Activated naive CD4-positive, alpha-beta T cell treated with anti-CD3 and anti-CD28 coated beads, Interleukin-2, amount 10 ng/mL, durations not matched to agents 7 days and 5 days (primary cell): ENCODE measurements at regions not wholly inside any gene's neighbourhood (a gene's known extent, or its start where the extent isn't known, plus 50 kb on each side); places are given as distances from the start of the nearest gene placed in this dataset.

ENCODE experiments used
- CTCF ChIA-PET: fragments of 350-600 bp; sonication (Branson Sonifier 250); formaldehyde crosslinking; loops from one replicate; lab custom pipeline; 2021; ENCODE audit warnings: antibody characterized with exemption; lab: Charles Lee
- DNase-seq: peaks from one replicate; pipeline ENCODE4 v3.0.0-alpha.2; 2020
- H3K27ac Mint-ChIP-seq: one replicate; pipeline ENCODE4 v1.8.0; 2021; ENCODE audit warnings: mild to moderate bottlenecking, moderate library complexity, mixed read lengths
- H3K27me3 Mint-ChIP-seq: one replicate; pipeline ENCODE4 v1.8.0; 2021; ENCODE audit warnings: mild to moderate bottlenecking, mixed read lengths
- H3K36me3 Mint-ChIP-seq: one replicate; pipeline ENCODE4 v1.8.0; 2021; ENCODE audit warnings: mixed read lengths
- H3K4me1 Mint-ChIP-seq: one replicate; pipeline ENCODE4 v1.8.0; 2021; ENCODE audit warnings: mixed read lengths
- H3K4me3 Mint-ChIP-seq: one replicate; pipeline ENCODE4 v1.8.0; 2021; ENCODE audit warnings: mild to moderate bottlenecking, moderate library complexity, mixed read lengths
- H3K9me3 Mint-ChIP-seq: one replicate; pipeline ENCODE4 v1.8.0; 2021; ENCODE audit warnings: mixed read lengths

- Mint-ChIP-seq H3K4me1 (no peaks in the 10 kb centered on the region), H3K27ac (no peak overlapping the region), H3K9me3 (no peaks in the 10 kb centered on the region), H3K4me3 (no peak overlapping the region), H3K27me3 (no peaks in the 10 kb centered on the region), H3K36me3 (no peaks in the 10 kb centered on the region)
- no peak for DNase-seq
- CTCF ChIA-PET, result no interaction called here
Measured at GRCh38 chr4:123846092-123846491, 449.5 kb downstream of the SPRY1 start.

GRCh38 chr4:123846561-123846960 lies 450.0 kb downstream of the SPRY1 start:
- H3K9me3 Mint-ChIP-seq, result no peaks in the 10 kb centered on the region
- H3K4me1 Mint-ChIP-seq, result no peaks in the 10 kb centered on the region
- DNase-seq, result no peak
- no peaks in the 10 kb centered on the region for H3K36me3 Mint-ChIP-seq
- CTCF ChIA-PET, result no interaction called here
- no peaks in the 10 kb centered on the region for H3K27me3 Mint-ChIP-seq
- no peak overlapping the region for H3K4me3 Mint-ChIP-seq
- H3K27ac Mint-ChIP-seq, result no peak overlapping the region

- CTCF ChIA-PET, result no interaction called here
- DNase-seq, result no peak
- Mint-ChIP-seq H3K9me3 (no peaks in the 10 kb centered on the region), H3K27ac (no peak overlapping the region), H3K27me3 (no peaks in the 10 kb centered on the region), H3K36me3 (no peaks in the 10 kb centered on the region), H3K4me1 (no peaks in the 10 kb centered on the region), H3K4me3 (no peak overlapping the region)
Measured at GRCh38 chr4:123848606-123849005, 452.0 kb downstream of the SPRY1 start.

- Mint-ChIP-seq H3K27me3 (no peaks in the 10 kb centered on the region), H3K4me3 (no peak overlapping the region), H3K4me1 (no peaks in the 10 kb centered on the region), H3K27ac (peak overlapping the region; percentile 33), H3K9me3 (no peaks in the 10 kb centered on the region), H3K36me3 (no peaks in the 10 kb centered on the region)
- DNase-seq, result no peak
- CTCF ChIA-PET, result no interaction called here
Measured at GRCh38 chr4:123849495-123849894, 452.9 kb downstream of the SPRY1 start.

GRCh38 chr4:123851521-123851920 lies 454.9 kb downstream of the SPRY1 start:
- no peaks in the 10 kb centered on the region for H3K4me1 Mint-ChIP-seq
- CTCF ChIA-PET, result no interaction called here
- H3K9me3 Mint-ChIP-seq, result no peaks in the 10 kb centered on the region
- no peaks in the 10 kb centered on the region for H3K36me3 Mint-ChIP-seq
- no peak for DNase-seq
- no peak overlapping the region for H3K27ac Mint-ChIP-seq
- H3K27me3 Mint-ChIP-seq, result no peaks in the 10 kb centered on the region
- no peak overlapping the region for H3K4me3 Mint-ChIP-seq

GRCh38 chr4:123853651-123854050 lies 457.1 kb downstream of the SPRY1 start:
- CTCF ChIA-PET, result no interaction called here
- no peaks in the 10 kb centered on the region for H3K9me3 Mint-ChIP-seq
- DNase-seq, result no peak
- no peak overlapping the region for H3K4me3 Mint-ChIP-seq
- H3K27ac Mint-ChIP-seq, result no peak overlapping the region
- H3K27me3 Mint-ChIP-seq, result no peaks in the 10 kb centered on the region
- no peaks in the 10 kb centered on the region for H3K4me1 Mint-ChIP-seq
- no peaks in the 10 kb centered on the region for H3K36me3 Mint-ChIP-seq

GRCh38 chr4:123856689-123857545 lies 460.3 kb downstream of the SPRY1 start:
- Mint-ChIP-seq H3K4me1 (no peaks in the 10 kb centered on the region), H3K9me3 (no peaks in the 10 kb centered on the region), H3K4me3 (no peak overlapping the region), H3K27me3 (no peaks in the 10 kb centered on the region), H3K36me3 (no peaks in the 10 kb centered on the region), H3K27ac (no peak overlapping the region)
- no peak for DNase-seq
- CTCF ChIA-PET, result no interaction called here

- no peak for DNase-seq
- CTCF ChIA-PET, result interaction anchor here (0.7 kb wide), 1 partner anchor 695 kb away, joined by 3 read pairs; no protein-coding TSS in a partner anchor
- Mint-ChIP-seq H3K27me3 (no peaks in the 10 kb centered on the region), H3K4me1 (no peaks in the 10 kb centered on the region), H3K27ac (no peak overlapping the region), H3K9me3 (no peaks in the 10 kb centered on the region), H3K36me3 (no peaks in the 10 kb centered on the region), H3K4me3 (no peak overlapping the region)
Measured at GRCh38 chr4:123858465-123858864, 461.9 kb downstream of the SPRY1 start.

GRCh38 chr4:123862812-123863211 lies 466.2 kb downstream of the SPRY1 start:
- Mint-ChIP-seq H3K4me1 (no peaks in the 10 kb centered on the region), H3K36me3 (no peaks in the 10 kb centered on the region), H3K9me3 (no peaks in the 10 kb centered on the region), H3K27me3 (no peaks in the 10 kb centered on the region), H3K27ac (no peak overlapping the region), H3K4me3 (no peak overlapping the region)
- CTCF ChIA-PET, result no interaction called here
- no peak for DNase-seq

GRCh38 chr4:123866796-123867195 lies 470.2 kb downstream of the SPRY1 start:
- DNase-seq, result no peak
- Mint-ChIP-seq H3K9me3 (no peaks in the 10 kb centered on the region), H3K27me3 (no peaks in the 10 kb centered on the region), H3K4me3 (no peak overlapping the region), H3K4me1 (no peaks in the 10 kb centered on the region), H3K27ac (no peak overlapping the region), H3K36me3 (no peaks in the 10 kb centered on the region)
- CTCF ChIA-PET, result no interaction called here

GRCh38 chr4:123867910-123868587 lies 471.5 kb downstream of the SPRY1 start:
- no peaks in the 10 kb centered on the region for H3K36me3 Mint-ChIP-seq
- DNase-seq, result no peak
- H3K9me3 Mint-ChIP-seq, result no peaks in the 10 kb centered on the region
- no peak overlapping the region for H3K27ac Mint-ChIP-seq
- CTCF ChIA-PET, result no interaction called here
- H3K27me3 Mint-ChIP-seq, result no peaks in the 10 kb centered on the region
- no peak overlapping the region for H3K4me3 Mint-ChIP-seq
- H3K4me1 Mint-ChIP-seq, result no peaks in the 10 kb centered on the region

- Mint-ChIP-seq H3K36me3 (no peaks in the 10 kb centered on the region), H3K27me3 (no peaks in the 10 kb centered on the region), H3K27ac (no peak overlapping the region), H3K4me1 (no peaks in the 10 kb centered on the region), H3K9me3 (no peaks in the 10 kb centered on the region), H3K4me3 (no peak overlapping the region)
- no peak for DNase-seq
- CTCF ChIA-PET, result no interaction called here
Measured at GRCh38 chr4:123869286-123870215, 473.0 kb downstream of the SPRY1 start.

GRCh38 chr4:123870216-123870876 lies 473.8 kb downstream of the SPRY1 start:
- no peak overlapping the region for H3K27ac Mint-ChIP-seq
- CTCF ChIA-PET, result no interaction called here
- no peaks in the 10 kb centered on the region for H3K36me3 Mint-ChIP-seq
- H3K4me3 Mint-ChIP-seq, result no peak overlapping the region
- no peaks in the 10 kb centered on the region for H3K4me1 Mint-ChIP-seq
- H3K27me3 Mint-ChIP-seq, result no peaks in the 10 kb centered on the region
- H3K9me3 Mint-ChIP-seq, result no peaks in the 10 kb centered on the region
- no peak for DNase-seq

GRCh38 chr4:123871341-123871740 lies 474.7 kb downstream of the SPRY1 start:
- CTCF ChIA-PET, result no interaction called here
- no peaks in the 10 kb centered on the region for H3K36me3 Mint-ChIP-seq
- H3K27ac Mint-ChIP-seq, result no peak overlapping the region
- no peaks in the 10 kb centered on the region for H3K27me3 Mint-ChIP-seq
- H3K4me1 Mint-ChIP-seq, result no peaks in the 10 kb centered on the region
- H3K4me3 Mint-ChIP-seq, result no peak overlapping the region
- DNase-seq, result no peak
- no peaks in the 10 kb centered on the region for H3K9me3 Mint-ChIP-seq
